HG03066 (cell line): ENCODE measurements at regions not wholly inside any gene's neighbourhood (a gene's known extent, or its start where the extent isn't known, plus 50 kb on each side); places are given as distances from the start of the nearest gene placed in this dataset.
"Not testable (repeated sequence)": the region's sequence is repeated elsewhere in the genome, so short reads cannot be mapped to it uniquely, and the experiment has no call there.

Source experiments
- ATAC-seq: cut with Tn5 transposase; IDR thresholded peaks from one replicate; pipeline ENCODE4 v1.9.1; 2021; ENCODE audit warnings: low read depth; ENCODE audit not compliant: unreplicated experiment

- no peak for ATAC-seq
These were observed 156.8 kb downstream of the LEPR start for GRCh38 chr1:65577278-65577677.

GRCh38 chr1:65577982-65578381 is 157.5 kb downstream of the LEPR start:
- ATAC-seq: not testable (repeated sequence)

- no peak for ATAC-seq
These were observed 160.7 kb downstream of the LEPR start for GRCh38 chr1:65581119-65581518.

- no peak for ATAC-seq
These were observed 163.9 kb downstream of the LEPR start for GRCh38 chr1:65584399-65584798.

- no peak for ATAC-seq
These were observed 169.8 kb downstream of the LEPR start for GRCh38 chr1:65590279-65590678.

- ATAC-seq: no peak
These were observed 173.0 kb downstream of the LEPR start for GRCh38 chr1:65593516-65593915.

- ATAC-seq: no peak
These were observed 175.3 kb downstream of the LEPR start for GRCh38 chr1:65595724-65596123.

- ATAC-seq: no peak
These were observed 176.3 kb downstream of the LEPR start for GRCh38 chr1:65596768-65597167.

- ATAC-seq: no peak
These were observed 185.2 kb downstream of the LEPR start for GRCh38 chr1:65605621-65606020.

- ATAC-seq: no peak
These were observed 186.0 kb downstream of the LEPR start for GRCh38 chr1:65606426-65606825.

- no peak for ATAC-seq
These were observed 178.8 kb upstream of the PDE4B start for GRCh38 chr1:65613884-65614283.

GRCh38 chr1:65615859-65616258 is 176.8 kb upstream of the PDE4B start:
- no peak for ATAC-seq

- not testable (repeated sequence) for ATAC-seq
These were observed 171.0 kb upstream of the PDE4B start for GRCh38 chr1:65621721-65622120.

GRCh38 chr1:65623895-65624294 is 168.8 kb upstream of the PDE4B start:
- no peak for ATAC-seq

GRCh38 chr1:65625528-65625927 is 167.2 kb upstream of the PDE4B start:
- ATAC-seq: no peak

GRCh38 chr1:65626003-65626402 is 166.7 kb upstream of the PDE4B start:
- ATAC-seq: no peak

- no peak for ATAC-seq
These were observed 162.9 kb upstream of the PDE4B start for GRCh38 chr1:65629788-65630187.

GRCh38 chr1:65630855-65631254 is 161.8 kb upstream of the PDE4B start:
- no peak for ATAC-seq

GRCh38 chr1:65632235-65632634 is 160.5 kb upstream of the PDE4B start:
- ATAC-seq: no peak

GRCh38 chr1:65640046-65640445 is 152.6 kb upstream of the PDE4B start:
- no peak for ATAC-seq

- ATAC-seq: not testable (repeated sequence)
These were observed 143.5 kb upstream of the PDE4B start for GRCh38 chr1:65649185-65649584.

- no peak for ATAC-seq
These were observed 142.0 kb upstream of the PDE4B start for GRCh38 chr1:65650682-65651081.

- not testable (repeated sequence) for ATAC-seq
These were observed 138.2 kb upstream of the PDE4B start for GRCh38 chr1:65654526-65654925.
